HTR-8/SVneo (cell line): ENCODE measurements at regions not wholly inside any gene's neighbourhood (a gene's known extent, or its start where the extent isn't known, plus 50 kb on each side); places are given as distances from the start of the nearest gene placed in this dataset.
"Not testable (repeated sequence)": the region's sequence is repeated elsewhere in the genome, so short reads cannot be mapped to it uniquely, and the experiment has no call there.

Experiments
- DNase-seq: peaks from one replicate; pipeline ENCODE4 v3.0.0; 2011; ENCODE audit warnings: low spot score, mixed read lengths; ENCODE audit not compliant: insufficient read length
- FAIRE-seq: peaks from 2 replicates; lab custom pipeline; 2011; peaks lifted over from hg19 to GRCh38; lab: Jason Lieb, UNC

DNA sequence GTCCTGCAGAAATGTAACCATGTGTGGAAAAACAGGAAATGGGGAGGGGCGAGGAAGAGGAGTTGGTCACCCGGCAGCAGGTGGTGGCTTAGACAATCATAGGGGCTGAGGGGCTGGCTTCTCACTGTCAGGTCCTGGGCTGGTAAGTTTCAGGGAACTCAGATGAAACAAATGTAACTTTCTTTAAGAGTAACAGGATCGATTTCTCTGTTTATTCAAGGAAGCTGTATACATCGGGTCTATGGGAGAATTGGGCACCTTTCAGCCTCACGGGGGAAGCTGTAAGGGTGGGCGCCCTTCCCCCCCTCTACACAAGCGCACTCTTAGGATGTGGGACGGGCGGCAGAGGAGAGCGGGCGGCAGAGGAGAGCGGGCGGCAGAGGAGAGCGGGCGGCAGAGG lies 104.3 kb upstream of the SIMC1 start:
- FAIRE-seq, result no peak
- no peak for DNase-seq

DNA sequence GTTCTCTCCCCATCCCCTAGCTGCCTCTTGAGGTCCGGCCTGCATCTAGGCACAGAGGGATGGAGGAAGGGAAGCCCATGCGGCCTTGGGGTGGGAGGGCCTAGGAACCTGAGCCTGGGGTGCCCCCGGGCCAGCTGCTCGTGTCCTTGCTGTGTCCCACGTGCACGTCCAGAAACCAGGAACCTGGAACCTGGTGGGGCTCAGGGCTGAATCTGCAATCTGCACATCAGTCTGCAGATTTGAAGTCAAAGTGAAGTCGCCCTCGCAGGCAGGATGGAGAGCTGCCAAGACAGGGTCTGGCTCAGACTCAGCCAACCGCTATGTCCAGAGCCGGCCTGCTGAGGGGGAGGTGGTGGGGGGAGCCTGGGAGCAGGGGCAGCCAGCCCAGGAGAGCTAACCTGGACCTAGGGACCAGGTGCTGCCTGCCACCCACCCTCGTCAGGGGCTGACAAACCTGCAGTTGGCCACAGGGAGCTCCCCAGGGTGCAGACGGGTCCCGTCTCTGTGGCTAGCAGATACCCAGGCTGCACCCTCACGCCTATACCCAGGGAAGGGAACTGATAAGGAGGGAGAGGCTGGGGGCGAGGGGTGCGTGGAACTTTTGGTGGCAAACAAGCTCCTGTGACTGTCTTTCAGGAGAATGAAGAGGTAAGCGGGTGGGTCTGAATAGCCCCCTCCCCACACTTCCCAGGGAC lies 103.5 kb upstream of the SIMC1 start:
- FAIRE-seq (no peak), DNase-seq (no peak)

DNA sequence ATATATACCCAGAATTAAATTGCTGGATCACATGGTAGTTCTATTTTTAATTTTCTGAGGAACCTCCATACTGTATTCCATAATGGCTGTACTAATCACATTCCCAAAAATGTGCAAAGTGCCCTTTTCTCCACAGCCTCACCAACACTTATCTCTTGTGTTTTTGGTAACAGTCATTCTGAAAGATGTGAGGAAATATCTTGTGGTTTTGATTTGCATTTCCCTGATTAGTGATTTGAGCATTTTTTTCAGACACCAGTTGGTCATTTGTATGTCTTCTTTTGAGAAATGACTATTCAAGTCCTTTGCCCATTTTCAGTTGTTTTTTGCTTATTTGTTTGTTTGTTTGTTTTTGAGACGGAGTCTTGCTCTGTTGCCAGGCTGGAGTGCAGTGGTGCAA lies 98.1 kb upstream of the SIMC1 start:
- DNase-seq, FAIRE-seq: not testable (repeated sequence)

DNA sequence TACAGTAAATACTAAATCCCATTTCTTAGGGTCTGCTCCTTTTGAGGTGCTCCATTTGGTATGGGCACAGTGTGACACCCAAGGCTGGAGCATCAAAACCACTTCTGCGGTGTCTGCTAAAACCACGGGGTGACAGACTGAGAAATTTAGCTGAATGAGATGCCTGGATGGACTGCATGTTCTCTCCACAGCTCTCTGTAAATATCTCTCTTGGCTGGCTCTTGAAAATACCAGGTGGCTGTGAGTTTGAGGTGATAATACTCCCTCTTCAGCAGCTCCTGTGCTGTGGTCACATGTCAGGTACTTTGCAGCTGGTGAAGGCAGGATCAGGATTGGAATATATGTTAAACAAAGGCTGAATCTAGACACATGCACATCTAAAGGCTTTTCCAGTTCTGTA lies 93.7 kb upstream of the SIMC1 start:
- no peak for DNase-seq

DNA sequence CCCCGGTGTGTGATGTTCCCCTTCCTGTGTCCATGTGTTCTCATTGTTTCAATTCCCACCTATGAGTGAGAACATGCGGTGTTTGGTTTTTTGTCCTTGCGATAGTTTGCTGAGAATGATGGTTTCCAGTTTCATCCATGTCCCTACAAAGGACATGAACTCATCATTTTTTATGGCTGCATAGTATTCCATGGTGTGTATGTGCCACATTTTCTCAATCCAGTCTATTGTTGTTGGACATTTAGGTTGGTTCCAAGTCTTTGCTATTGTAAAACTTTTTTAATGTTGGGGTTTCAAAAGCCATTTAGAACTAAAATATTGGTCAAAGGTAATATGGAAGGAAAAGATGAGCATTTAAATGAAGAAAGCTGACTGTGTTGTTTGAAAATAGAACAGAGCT lies 88.3 kb upstream of the SIMC1 start:
- FAIRE-seq, DNase-seq: not testable (repeated sequence)

More for the DNA sequence above, 93.7 kb upstream of the SIMC1 start:
- FAIRE-seq, result no peak

DNA sequence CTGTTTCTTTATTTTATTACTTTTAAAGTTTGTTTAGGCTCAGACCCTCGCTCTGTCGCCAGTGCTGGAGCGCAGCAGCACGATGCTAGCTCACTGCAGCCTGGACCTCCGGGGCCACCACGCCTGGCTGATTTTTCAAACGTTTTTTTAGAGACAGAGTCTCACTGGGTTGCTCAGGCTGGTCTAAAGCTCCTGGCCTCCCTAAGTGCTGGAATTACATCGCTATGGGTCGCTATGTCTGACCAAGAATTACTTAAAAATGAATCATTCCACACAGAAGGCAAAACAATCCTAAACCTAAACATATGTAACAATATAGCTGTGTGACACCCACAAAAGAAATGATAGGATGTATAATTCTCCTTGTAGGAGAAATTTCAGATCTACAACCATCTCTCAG lies 86.9 kb upstream of the SIMC1 start:
- FAIRE-seq (no peak), DNase-seq (no peak)

DNA sequence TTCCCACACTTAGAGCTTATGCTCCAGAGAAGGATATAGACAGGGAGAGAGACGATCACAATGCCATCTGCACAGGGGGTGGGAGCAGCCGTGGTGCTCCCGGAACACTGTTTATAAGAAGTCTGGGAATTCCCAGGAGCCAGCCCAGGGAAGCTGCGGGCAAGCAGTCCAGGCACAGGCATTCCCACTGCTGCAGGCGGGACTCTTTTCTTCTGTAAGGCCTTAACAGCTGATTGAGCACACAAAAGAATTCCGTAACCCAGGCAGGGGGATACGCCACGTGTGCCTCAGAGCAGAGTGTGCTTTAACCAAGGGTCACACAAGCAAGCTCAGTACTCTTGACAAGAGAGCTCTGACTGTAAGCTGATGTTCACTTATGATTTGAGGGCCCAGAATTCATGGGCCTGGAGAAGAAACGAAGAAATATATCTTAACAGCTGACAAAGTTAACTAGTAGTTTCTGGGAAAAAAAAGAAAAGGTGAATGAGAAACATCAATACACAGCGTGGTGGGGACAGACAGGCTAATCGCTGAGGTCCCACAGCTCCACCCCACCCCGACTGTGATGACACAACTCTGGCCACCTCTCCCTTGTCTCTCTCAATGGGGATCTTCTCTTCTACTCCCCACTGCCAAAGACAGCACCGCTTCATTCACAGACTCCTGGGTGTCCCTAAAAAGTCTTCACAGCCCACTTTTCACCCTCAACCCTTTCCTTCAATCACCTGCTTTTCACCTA lies 85.9 kb upstream of the SIMC1 start:
- FAIRE-seq, result no peak

DNA sequence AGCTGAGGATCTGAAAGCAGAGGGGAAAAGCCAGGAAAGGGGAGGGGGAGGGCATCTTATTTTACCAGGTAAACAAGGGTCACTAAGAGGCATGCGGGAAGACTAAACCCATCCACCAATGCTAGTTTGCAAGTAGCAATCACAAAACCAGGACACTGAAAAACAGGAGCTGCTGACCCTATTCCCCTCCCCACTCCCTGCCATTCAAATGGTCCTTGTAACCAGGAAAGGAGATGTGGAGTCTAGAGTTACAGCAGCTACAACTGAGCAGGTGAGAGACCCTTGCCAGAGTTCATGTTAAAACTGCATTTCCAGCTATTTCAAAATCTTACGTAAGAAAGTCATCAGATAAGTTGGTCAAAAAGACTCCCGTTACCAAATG lies 85.3 kb upstream of the SIMC1 start:
- FAIRE-seq (no peak), DNase-seq (no peak)

More for the DNA sequence above, 85.9 kb upstream of the SIMC1 start:
- DNase-seq, result no peak

DNA sequence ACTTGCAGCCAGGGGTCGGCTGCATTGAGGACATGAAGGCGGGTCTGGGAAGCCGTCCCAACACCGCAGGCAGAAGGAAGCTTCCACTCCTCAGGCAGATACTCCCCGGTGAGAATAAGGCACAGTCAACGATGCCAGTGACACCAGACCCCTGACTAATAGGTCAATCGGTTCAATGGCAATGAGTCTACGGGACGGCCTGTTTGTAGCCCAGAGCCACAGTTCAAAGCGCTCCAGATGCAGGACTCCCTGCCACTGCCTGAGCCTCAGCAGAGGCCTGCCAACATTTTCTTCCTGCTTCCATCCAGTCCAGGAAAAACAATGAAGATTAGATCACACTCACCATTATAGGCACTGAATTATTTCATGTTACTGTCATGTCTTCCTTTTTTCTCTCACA lies 84.5 kb upstream of the SIMC1 start:
- no peak for DNase-seq

DNA sequence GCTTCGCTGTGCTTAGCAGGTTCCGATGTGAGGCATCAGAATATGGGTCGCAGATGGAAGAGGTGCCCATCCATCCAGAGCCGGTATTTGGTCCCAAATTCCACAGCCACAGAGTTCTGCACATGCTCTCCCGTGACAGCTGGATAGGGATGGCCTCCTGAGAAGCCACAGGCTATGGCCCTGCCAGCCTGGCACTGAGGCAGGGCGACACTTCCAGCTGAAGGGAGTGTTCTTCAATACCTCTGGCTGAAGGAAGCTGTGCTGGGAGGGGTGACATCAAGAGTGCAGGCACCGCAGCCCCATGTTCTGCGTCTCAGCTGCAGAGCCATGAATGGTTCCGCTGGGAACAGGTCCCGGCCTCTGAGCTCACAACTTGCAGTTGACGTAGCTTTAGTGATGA lies 83.4 kb upstream of the SIMC1 start:
- FAIRE-seq (no peak), DNase-seq (no peak)

More for the DNA sequence above, 84.5 kb upstream of the SIMC1 start:
- no peak for FAIRE-seq

DNA sequence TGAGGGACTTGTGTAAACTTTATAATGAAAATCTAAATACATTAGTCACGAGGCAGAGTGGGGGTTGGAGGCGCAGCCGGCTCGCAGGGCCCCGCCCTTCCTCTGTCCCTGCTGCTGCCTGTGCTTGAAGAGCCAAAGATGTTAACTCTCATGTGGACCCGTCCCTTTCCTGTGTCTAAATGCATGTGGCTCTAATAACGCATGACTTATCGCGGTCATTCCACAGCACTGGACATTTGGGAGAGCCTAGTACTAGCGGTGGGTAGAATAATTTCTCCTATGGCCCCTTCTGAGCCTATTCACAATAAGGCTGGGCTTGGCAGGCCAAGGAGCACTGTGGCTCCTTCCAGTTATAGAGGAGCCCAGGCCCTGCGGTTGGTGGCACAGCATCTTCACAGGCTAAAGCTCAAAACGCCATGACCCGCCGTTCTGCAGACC lies 82.3 kb upstream of the SIMC1 start:
- FAIRE-seq, result no peak
- no peak for DNase-seq

DNA sequence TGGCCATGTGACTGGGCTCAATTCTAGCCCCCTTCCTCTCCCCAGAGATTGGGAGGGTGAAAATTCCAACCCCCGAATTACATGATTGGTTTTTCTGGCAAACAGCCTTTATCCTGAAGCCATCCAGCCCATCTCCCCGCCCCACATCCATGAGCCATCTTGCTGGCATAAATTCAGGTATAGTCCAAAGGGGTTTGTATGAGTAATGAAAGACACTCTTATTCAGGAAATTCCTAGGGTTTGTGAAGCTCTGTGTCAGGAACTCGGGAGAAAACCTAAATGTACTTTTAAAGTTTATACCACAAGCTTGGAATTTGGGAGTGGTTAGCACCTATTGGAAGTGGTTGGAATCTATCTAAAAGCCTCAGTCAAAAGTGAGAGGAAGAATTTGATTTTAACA lies 80.6 kb upstream of the SIMC1 start:
- FAIRE-seq, result no peak
- no peak for DNase-seq

DNA sequence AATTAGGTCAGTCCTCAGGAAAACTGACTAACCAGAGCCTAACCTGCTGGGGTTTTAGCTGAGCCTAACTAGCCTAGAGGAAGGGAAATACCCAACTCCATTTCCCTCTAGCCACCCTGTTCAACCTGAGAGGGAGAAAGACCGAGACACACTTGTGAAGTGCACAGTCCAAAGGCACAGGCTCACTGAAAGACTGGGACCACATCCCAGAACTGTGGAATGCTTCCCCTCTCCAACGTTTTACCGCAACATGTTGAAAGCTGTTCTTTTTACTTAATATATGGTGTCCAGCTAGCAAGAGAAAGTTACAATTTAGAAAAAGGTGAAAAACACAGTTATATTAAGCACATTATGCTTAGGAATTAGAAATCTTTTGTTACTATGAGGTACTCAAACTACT lies 76.8 kb upstream of the SIMC1 start:
- no peak for DNase-seq
- no peak for FAIRE-seq

DNA sequence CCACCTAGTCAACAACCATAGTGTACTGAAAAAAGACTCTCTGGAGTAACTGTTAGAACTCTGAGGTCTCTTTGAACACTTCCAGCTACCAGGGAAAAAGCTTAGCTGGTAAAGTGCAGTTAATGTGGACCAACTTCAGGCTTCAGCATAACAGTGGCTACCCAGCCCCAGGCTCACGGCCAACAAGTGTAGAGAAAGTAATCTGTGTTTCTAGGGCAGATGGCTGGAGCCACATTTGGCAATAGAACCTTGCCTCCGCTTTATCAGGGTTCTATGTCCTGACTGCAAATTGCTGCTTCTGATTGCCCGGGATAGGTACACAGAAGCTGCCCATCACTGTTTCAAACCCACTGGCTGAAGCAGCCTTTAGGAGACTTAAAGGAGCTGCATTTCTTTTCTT lies 76.0 kb upstream of the SIMC1 start:
- FAIRE-seq, result no peak

DNA sequence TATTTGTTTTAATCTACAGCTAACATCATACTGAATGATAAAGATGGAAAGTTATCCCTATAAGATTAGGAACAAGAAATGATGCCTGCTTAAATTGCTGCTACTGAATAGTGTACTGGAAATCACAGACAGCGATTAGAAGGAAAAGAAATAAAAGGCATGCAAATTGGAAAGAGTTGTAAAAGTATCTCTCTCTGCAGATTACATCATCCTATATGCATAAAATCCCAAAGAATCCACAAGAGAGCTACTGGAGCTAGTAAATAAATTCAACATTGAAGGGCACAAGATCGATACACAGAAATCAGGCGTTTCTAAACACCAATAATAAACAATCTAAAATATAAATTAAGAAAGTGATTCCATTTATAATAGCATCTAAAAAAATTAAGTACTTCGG lies 75.3 kb upstream of the SIMC1 start:
- DNase-seq, result no peak
- no peak for FAIRE-seq

More for the DNA sequence above, 76.0 kb upstream of the SIMC1 start:
- DNase-seq, result no peak

DNA sequence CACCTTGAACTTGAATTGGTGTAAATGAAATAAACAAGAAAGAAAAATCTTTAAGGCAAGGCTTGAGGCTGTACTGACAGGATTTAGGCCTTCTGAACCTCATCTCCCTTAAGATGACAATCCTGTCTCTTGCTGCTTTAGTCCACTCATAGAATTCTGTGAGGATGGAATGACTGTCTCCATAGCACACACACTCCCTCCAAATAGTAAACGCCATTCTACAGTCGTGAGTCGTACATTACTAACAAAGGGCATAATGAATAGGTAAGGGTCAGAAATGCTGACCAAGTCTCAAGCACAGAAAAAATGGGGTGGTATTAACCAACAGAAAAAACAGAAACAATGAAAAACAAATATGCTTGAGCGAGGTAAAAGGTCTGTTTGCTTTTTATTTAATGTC lies 71.8 kb upstream of the SIMC1 start:
- DNase-seq, result no peak
- no peak for FAIRE-seq

DNA sequence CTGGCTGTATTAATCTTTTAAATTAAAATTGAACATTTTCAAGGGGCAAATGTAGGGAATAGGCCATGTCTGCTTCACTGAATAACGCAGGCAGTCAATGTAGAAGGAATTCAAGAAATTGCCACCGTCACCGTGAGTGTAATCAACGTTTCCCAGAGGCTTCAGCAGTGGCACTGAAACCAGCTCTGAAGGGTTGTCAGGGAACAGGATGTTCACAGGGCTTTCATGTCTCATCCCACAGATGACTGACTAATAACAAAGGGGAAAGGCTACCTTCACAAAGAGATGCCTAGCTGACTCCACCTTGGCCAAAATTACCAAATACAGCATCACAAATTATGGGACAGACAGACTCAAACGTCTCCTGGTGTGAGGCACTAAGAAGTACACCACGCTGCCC lies 70.4 kb upstream of the SIMC1 start:
- DNase-seq (no peak), FAIRE-seq (no peak)

DNA sequence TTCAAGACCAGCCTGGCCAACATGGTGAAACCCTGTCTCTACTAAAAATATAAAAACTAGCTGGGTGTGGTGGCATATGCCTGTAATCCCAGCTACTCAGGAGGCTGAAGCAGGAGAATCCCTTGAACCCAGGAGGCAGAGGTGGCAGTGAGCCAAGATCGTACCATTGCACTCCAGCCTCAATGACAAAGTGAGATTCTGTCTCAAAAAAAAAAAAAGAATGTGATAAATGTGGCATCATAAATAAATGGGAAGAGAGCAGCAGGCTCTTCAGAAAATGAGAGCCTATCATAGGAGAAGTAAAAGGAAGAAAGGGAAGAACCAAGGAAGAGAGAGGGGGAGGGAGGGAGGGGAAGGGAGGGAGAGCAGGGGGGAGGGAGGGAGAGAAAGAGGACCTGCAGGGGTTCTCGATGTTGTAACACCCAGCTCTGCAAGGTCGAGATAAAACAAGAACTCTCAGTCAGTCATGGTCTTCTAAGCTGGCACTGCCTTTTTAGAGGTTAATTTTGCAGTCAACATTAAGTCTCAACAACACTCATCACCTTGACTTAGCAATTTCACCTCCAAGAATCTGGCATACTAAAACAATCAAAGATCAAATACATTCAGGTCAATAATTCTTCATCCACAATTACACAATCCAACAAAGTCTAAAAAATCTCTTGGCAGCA lies 68.7 kb upstream of the SIMC1 start:
- FAIRE-seq, result no peak
- DNase-seq, result no peak

DNA sequence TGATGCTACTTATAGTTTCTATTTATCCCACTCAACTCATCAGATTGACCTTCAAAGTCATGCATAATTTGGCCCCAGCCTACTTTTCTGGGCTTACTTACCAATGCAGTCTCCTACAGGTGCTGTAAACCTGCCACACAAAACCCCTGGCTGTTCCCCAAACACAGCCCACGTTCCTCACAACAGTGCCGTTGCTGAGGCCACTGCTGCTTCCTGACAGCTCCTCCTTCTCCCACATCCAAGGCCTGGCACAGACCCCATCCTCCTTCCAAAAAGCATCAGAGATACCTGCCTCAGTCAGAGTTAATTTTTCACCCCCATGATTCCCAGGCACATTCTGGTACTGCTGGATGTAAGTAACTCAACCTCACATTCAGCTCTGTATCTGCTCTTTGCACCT lies 68.1 kb upstream of the SIMC1 start:
- FAIRE-seq (no peak), DNase-seq (no peak)

DNA sequence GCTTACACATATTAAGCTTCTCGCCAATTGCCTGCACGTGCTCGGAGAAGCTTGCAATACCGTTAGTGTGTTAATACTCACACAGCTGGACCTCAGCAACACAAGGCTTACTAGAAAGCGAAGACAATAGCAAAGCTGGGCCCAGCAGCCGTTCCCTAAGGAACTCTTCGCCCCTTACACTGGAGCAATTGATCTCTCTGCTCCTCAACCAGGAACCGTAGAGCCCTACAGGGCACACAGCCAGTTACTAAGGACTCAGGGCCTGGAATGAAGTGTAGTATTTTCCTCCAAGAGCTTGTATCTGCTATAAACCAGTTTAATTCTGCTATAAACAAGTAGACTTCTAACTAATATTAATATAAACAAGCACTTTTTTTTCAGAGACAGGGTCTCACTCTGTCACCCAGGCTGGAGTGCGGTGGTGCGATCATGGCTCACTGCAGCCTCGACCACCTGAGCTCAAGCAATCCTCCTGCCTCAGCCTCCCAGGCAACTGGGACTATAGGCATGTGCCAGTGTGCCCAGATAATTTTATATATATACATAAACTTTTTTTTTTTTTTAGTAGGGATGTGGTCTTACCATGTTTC lies 67.0 kb upstream of the SIMC1 start:
- FAIRE-seq (no peak), DNase-seq (no peak)

DNA sequence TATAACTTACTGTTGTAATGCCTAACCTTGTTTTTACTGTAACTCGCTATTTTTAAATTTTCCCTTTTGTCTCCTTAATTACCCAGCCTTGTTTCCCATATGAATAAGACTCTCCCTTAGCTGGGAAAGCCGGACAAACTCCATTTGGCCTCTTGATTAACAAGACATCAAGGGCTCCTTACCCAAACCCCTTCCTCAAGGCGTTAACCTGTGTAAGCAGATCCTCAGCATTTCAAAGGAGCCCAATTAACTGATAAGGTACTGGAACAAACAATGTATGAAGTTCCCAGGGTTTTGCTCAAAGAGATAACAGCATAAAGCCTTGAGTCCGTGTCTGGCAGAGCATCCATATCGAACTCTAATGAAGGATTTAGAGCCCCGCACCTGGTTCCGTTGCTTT lies 66.0 kb upstream of the SIMC1 start:
- DNase-seq (no peak), FAIRE-seq (no peak)
